GM23338 (cell line): ENCODE measurements at regions not wholly inside any gene's neighbourhood (a gene's known extent, or its start where the extent isn't known, plus 50 kb on each side); places are given as distances from the start of the nearest gene placed in this dataset.

Experiments
- ATAC-seq: fragments of 200-7000 bp; cut with Tn5 transposase; 3 replicates; pipeline ENCODE4 v1.9.1; 2020
- DNase-seq: peaks from one replicate; pipeline ENCODE4 v3.0.0-alpha.2; 2015; ENCODE audit warnings: low spot score
- H2AFZ ChIP-seq: fragments of 200-600 bp; sonication (generic); 2 replicates; pipeline ENCODE4 v1.8.0; 2016; ENCODE audit warnings: antibody characterized with exemption, mild to moderate bottlenecking, moderate library complexity
- H3F3A ChIP-seq: fragments of 200-600 bp; sonication (generic); replicated peaks from 2 replicates; pipeline ENCODE4 v1.8.0; 2017; ENCODE audit warnings: antibody characterized with exemption, mixed run types, low read depth
- H3K27ac ChIP-seq: fragments of 200-600 bp; sonication (generic); 2 replicates; pipeline ENCODE4 v1.6.1; 2016; ENCODE audit warnings: low read depth
- H3K27me3 ChIP-seq: fragments of 200-600 bp; sonication (generic); 2 replicates; pipeline ENCODE4 v1.8.0; 2016; ENCODE audit warnings: mild to moderate bottlenecking, mixed run types, moderate library complexity; ENCODE audit not compliant: insufficient read depth
- H3K36me3 ChIP-seq: fragments of 200-600 bp; sonication (generic); 2 replicates; pipeline ENCODE4 v1.8.0; 2016; ENCODE audit warnings: mild to moderate bottlenecking; ENCODE audit not compliant: insufficient read depth
- H3K4me1 ChIP-seq: fragments of 200-600 bp; sonication (generic); 2 replicates; pipeline ENCODE4 v1.8.0; 2016; ENCODE audit warnings: mild to moderate bottlenecking, moderate library complexity; ENCODE audit not compliant: insufficient read depth
- H3K4me2 ChIP-seq: fragments of 200-600 bp; sonication (generic); 2 replicates; pipeline ENCODE4 v1.7.1; 2017; ENCODE audit warnings: mixed run types
- H3K4me3 ChIP-seq: fragments of 200-600 bp; sonication (generic); 2 replicates; pipeline ENCODE4 v1.6.1; 2016; ENCODE audit warnings: mixed run types
- H3K79me2 ChIP-seq: fragments of 200-600 bp; sonication (generic); replicated peaks from 2 replicates; pipeline ENCODE4 v1.8.0; 2017; ENCODE audit warnings: mild to moderate bottlenecking; ENCODE audit not compliant: insufficient read depth
- H3K9me2 ChIP-seq: fragments of 200-600 bp; sonication (generic); 2 replicates; pipeline ENCODE4 v1.8.0; 2017; ENCODE audit not compliant: insufficient read depth
- H4K20me1 ChIP-seq: fragments of 200-600 bp; sonication (generic); replicated peaks from 2 replicates; pipeline ENCODE4 v1.8.0; 2017; ENCODE audit warnings: mild to moderate bottlenecking; ENCODE audit not compliant: insufficient read depth
- H3K27ac Mint-ChIP-seq: 2 replicates; pipeline ENCODE4 v1.8.0; 2020; ENCODE audit warnings: inconsistent platforms, mild to moderate bottlenecking, moderate library complexity, mixed read lengths
- H3K27me3 Mint-ChIP-seq: 3 replicates; pipeline ENCODE4 v1.8.0; 2022; ENCODE audit warnings: low read depth, mild to moderate bottlenecking, moderate library complexity, mixed read lengths, inconsistent platforms; ENCODE audit not compliant: insufficient read depth, poor library complexity
- H3K36me3 Mint-ChIP-seq: 3 replicates; pipeline ENCODE4 v1.8.0; 2021; ENCODE audit warnings: low read depth, mild to moderate bottlenecking, inconsistent platforms, moderate library complexity, mixed read lengths
- H3K4me1 Mint-ChIP-seq: 3 replicates; pipeline ENCODE4 v1.8.0; 2020; ENCODE audit warnings: mild to moderate bottlenecking, inconsistent platforms, mixed read lengths
- H3K4me3 Mint-ChIP-seq: 3 replicates; pipeline ENCODE4 v1.8.0; 2021; ENCODE audit warnings: moderate library complexity, mild to moderate bottlenecking, inconsistent platforms, mixed read lengths
- H3K9me3 Mint-ChIP-seq: 3 replicates; pipeline ENCODE4 v1.8.0; 2020; ENCODE audit warnings: moderate library complexity, mild to moderate bottlenecking, inconsistent platforms, mixed read lengths
- NANOG ChIP-seq: IDR thresholded peaks from 2 replicates; pipeline ENCODE4 v1.6.1; 2016; ENCODE audit warnings: antibody characterized with exemption, borderline replicate concordance
- POLR2AphosphoS5 ChIP-seq: IDR thresholded peaks from 2 replicates; pipeline ENCODE4 v1.6.1; 2016; ENCODE audit warnings: antibody characterized with exemption, low read depth
- STAT1 ChIP-seq: IDR thresholded peaks from one replicate; pipeline ENCODE4 v1.6.1; 2016; ENCODE audit warnings: antibody characterized with exemption; ENCODE audit not compliant: unreplicated experiment
- ZNF114 ChIP-seq: fragments of 250-450 bp; sonication (Bioruptor Pico); IDR thresholded peaks from 2 replicates; pipeline ENCODE4 v1.5.0; 2020; ENCODE audit warnings: mild to moderate bottlenecking, moderate library complexity
- TF ChIP-seq, protein P1 (sequence below): IDR thresholded peaks from 2 replicates; pipeline ENCODE4 v1.6.1; 2016; ENCODE audit warnings: antibody characterized with exemption
- TF ChIP-seq, protein P2 (sequence below), 2 experiments: fragments of 200-600 bp in 1 of 2; sonication (generic) in 1 of 2; conservative IDR thresholded peaks; 2 replicates each; pipeline versions ENCODE4 v1.5.1 to v1.6.1; 2016 to 2017; ENCODE audit warnings: antibody characterized with exemption in 2 of 2, low read depth in 2 of 2, mild to moderate bottlenecking in 2 of 2, moderate library complexity in 1 of 2
- TF ChIP-seq, protein P3 (sequence below): fragments of 250-450 bp; sonication (Bioruptor Pico); IDR thresholded peaks from 2 replicates; pipeline ENCODE4 v1.5.0; 2020; ENCODE audit warnings: mild to moderate bottlenecking, moderate library complexity

DNA sequence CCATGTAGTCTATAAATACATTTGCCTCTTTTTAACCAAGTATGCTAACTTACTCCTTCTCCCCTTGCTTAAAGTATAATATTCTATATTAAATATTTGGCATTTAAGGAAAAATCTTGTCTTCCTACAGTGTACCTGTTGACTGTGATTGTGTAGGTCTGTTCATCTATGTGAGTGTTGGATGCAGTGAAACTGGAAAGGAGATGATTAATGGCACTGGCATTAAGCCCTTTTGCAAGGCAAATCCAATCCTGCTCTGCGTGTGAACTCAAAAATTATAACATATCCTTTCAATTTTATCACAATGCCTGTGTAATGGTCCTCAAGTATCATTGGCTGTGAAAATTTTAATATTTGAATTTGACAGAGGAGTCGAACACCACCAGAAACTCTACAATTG, 565.0 kb downstream of the KCNT2 start:
- no peaks in the 10 kb centered on the region for H3K36me3 ChIP-seq
- no peak overlapping the region for H3K27ac ChIP-seq
- H2AFZ ChIP-seq, result no peak overlapping the region
- no peak for DNase-seq
- no peaks in the 10 kb centered on the region for H3F3A ChIP-seq
- no peaks in the 10 kb centered on the region for H3K79me2 ChIP-seq
- ATAC-seq, result no peak
- H3K9me2 ChIP-seq, result no peaks in the 10 kb centered on the region
- no peaks in the 10 kb centered on the region for H3K4me1 ChIP-seq
- Mint-ChIP-seq H3K27ac (no peak overlapping the region), H3K36me3 (peaks cover 15% of the 10 kb centered on the region; the same call in 2 of the 3 replicates), H3K4me1 (no peaks in the 10 kb centered on the region), H3K9me3 (peaks cover 20% of the 10 kb centered on the region), H3K27me3 (no peaks in the 10 kb centered on the region), H3K4me3 (no peak overlapping the region)
- TF ChIP-seq ZNF114 (CRISPR knock-in tag), result no peak
- TF ChIP-seq, protein P1, sequence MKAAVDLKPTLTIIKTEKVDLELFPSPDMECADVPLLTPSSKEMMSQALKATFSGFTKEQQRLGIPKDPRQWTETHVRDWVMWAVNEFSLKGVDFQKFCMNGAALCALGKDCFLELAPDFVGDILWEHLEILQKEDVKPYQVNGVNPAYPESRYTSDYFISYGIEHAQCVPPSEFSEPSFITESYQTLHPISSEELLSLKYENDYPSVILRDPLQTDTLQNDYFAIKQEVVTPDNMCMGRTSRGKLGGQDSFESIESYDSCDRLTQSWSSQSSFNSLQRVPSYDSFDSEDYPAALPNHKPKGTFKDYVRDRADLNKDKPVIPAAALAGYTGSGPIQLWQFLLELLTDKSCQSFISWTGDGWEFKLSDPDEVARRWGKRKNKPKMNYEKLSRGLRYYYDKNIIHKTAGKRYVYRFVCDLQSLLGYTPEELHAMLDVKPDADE, result no peak
- no peak for TF ChIP-seq NANOG
- no peak for TF ChIP-seq POLR2AphosphoS5
- TF ChIP-seq, protein P2, sequence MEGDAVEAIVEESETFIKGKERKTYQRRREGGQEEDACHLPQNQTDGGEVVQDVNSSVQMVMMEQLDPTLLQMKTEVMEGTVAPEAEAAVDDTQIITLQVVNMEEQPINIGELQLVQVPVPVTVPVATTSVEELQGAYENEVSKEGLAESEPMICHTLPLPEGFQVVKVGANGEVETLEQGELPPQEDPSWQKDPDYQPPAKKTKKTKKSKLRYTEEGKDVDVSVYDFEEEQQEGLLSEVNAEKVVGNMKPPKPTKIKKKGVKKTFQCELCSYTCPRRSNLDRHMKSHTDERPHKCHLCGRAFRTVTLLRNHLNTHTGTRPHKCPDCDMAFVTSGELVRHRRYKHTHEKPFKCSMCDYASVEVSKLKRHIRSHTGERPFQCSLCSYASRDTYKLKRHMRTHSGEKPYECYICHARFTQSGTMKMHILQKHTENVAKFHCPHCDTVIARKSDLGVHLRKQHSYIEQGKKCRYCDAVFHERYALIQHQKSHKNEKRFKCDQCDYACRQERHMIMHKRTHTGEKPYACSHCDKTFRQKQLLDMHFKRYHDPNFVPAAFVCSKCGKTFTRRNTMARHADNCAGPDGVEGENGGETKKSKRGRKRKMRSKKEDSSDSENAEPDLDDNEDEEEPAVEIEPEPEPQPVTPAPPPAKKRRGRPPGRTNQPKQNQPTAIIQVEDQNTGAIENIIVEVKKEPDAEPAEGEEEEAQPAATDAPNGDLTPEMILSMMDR (conservative IDR thresholded peaks at IDR 0.05; ENCODE audit: low read depth in 2 of 2), result no peak
- TF ChIP-seq, protein P3, sequence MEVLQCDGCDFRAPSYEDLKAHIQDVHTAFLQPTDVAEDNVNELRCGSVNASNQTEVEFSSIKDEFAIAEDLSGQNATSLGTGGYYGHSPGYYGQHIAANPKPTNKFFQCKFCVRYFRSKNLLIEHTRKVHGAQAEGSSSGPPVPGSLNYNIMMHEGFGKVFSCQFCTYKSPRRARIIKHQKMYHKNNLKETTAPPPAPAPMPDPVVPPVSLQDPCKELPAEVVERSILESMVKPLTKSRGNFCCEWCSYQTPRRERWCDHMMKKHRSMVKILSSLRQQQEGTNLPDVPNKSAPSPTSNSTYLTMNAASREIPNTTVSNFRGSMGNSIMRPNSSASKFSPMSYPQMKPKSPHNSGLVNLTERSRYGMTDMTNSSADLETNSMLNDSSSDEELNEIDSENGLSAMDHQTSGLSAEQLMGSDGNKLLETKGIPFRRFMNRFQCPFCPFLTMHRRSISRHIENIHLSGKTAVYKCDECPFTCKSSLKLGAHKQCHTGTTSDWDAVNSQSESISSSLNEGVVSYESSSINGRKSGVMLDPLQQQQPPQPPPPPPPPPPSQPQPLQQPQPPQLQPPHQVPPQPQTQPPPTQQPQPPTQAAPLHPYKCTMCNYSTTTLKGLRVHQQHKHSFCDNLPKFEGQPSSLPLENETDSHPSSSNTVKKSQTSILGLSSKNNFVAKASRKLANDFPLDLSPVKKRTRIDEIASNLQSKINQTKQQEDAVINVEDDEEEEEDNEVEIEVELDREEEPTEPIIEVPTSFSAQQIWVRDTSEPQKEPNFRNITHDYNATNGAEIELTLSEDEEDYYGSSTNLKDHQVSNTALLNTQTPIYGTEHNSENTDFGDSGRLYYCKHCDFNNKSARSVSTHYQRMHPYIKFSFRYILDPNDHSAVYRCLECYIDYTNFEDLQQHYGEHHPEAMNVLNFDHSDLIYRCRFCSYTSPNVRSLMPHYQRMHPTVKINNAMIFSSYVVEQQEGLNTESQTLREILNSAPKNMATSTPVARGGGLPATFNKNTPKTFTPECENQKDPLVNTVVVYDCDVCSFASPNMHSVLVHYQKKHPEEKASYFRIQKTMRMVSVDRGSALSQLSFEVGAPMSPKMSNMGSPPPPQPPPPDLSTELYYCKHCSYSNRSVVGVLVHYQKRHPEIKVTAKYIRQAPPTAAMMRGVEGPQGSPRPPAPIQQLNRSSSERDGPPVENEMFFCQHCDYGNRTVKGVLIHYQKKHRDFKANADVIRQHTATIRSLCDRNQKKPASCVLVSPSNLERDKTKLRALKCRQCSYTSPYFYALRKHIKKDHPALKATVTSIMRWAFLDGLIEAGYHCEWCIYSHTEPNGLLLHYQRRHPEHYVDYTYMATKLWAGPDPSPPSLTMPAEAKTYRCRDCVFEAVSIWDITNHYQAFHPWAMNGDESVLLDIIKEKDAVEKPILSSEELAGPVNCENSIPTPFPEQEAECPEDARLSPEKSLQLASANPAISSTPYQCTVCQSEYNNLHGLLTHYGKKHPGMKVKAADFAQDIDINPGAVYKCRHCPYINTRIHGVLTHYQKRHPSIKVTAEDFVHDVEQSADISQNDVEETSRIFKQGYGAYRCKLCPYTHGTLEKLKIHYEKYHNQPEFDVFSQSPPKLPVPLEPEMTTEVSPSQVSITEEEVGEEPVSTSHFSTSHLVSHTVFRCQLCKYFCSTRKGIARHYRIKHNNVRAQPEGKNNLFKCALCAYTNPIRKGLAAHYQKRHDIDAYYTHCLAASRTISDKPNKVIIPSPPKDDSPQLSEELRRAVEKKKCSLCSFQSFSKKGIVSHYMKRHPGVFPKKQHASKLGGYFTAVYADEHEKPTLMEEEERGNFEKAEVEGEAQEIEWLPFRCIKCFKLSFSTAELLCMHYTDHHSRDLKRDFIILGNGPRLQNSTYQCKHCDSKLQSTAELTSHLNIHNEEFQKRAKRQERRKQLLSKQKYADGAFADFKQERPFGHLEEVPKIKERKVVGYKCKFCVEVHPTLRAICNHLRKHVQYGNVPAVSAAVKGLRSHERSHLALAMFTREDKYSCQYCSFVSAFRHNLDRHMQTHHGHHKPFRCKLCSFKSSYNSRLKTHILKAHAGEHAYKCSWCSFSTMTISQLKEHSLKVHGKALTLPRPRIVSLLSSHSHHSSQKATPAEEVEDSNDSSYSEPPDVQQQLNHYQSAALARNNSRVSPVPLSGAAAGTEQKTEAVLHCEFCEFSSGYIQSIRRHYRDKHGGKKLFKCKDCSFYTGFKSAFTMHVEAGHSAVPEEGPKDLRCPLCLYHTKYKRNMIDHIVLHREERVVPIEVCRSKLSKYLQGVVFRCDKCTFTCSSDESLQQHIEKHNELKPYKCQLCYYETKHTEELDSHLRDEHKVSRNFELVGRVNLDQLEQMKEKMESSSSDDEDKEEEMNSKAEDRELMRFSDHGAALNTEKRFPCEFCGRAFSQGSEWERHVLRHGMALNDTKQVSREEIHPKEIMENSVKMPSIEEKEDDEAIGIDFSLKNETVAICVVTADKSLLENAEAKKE (CRISPR knock-in tag), result no peak
- no peak for TF ChIP-seq STAT1
- H3K4me2 ChIP-seq, result no peak overlapping the region
- H4K20me1 ChIP-seq, result no peaks in the 10 kb centered on the region
- H3K27me3 ChIP-seq, result no peaks in the 10 kb centered on the region
- H3K4me3 ChIP-seq, result no peak overlapping the region
